T-helper 17 cell (primary cell): ENCODE measurements at regions not wholly inside any gene's neighbourhood (a gene's known extent, or its start where the extent isn't known, plus 50 kb on each side); places are given as distances from the start of the nearest gene placed in this dataset.

Experiments used
- ATAC-seq: fragments of 150-1000 bp; cut with Tn5 transposase; 2 replicates; pipeline ENCODE4 v1.10.0; 2021; ENCODE audit warnings: mild to moderate bottlenecking, moderate library complexity
- DNase-seq, 3 donors: peaks; one replicate each; pipeline versions ENCODE4 v3.0.0 to v3.0.0-alpha.2; 2020 to 2021
- H3K9me3 ChIP-seq: one replicate; pipeline ENCODE4 v1.7.0; 2013; ENCODE audit warnings: low read length, mild to moderate bottlenecking; ENCODE audit not compliant: control insufficient read depth, poor library complexity, severe bottlenecking
- H3K27ac Mint-ChIP-seq: one replicate; pipeline ENCODE4 v1.8.0; 2022; ENCODE audit warnings: mild to moderate bottlenecking, moderate library complexity, mixed read lengths
- H3K27me3 Mint-ChIP-seq: one replicate; pipeline ENCODE4 v1.8.0; 2022; ENCODE audit warnings: mixed read lengths
- H3K36me3 Mint-ChIP-seq: one replicate; pipeline ENCODE4 v1.8.0; 2022; ENCODE audit warnings: low read depth, mixed read lengths
- H3K4me1 Mint-ChIP-seq: one replicate; pipeline ENCODE4 v1.8.0; 2022; ENCODE audit warnings: mild to moderate bottlenecking, mixed read lengths
- H3K4me3 Mint-ChIP-seq: one replicate; pipeline ENCODE4 v1.8.0; 2022; ENCODE audit warnings: mild to moderate bottlenecking, moderate library complexity, mixed read lengths

DNA sequence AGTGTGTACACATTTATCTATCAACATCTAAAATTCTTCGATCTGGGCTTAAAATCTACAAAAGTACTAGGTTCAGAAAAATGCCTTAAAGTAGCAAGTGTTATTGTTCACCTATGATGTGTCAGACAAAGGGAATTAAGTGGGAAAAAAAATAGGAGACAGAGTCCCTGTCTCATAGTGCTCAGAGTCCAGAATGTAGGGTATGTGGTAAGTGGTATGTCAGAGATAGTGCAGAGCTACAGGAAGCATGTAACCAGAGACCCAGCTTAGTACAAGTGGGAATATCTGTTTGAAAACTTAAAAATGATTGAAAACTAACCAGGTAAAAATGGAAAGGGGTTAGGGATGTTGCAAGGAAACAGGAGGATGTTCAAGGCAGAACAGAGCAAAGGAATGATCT, 482.8 kb downstream of the ELAVL2 start:
- H3K9me3 ChIP-seq = peaks cover 4% of the 10 kb centered on the region
- H3K27me3 Mint-ChIP-seq = no peaks in the 10 kb centered on the region
- H3K27ac Mint-ChIP-seq = no peak overlapping the region
- H3K4me3 Mint-ChIP-seq = no peak overlapping the region
- H3K4me1 Mint-ChIP-seq = no peaks in the 10 kb centered on the region
- DNase-seq = no peak
- H3K36me3 Mint-ChIP-seq = no peaks in the 10 kb centered on the region
- ATAC-seq = no peak

DNA sequence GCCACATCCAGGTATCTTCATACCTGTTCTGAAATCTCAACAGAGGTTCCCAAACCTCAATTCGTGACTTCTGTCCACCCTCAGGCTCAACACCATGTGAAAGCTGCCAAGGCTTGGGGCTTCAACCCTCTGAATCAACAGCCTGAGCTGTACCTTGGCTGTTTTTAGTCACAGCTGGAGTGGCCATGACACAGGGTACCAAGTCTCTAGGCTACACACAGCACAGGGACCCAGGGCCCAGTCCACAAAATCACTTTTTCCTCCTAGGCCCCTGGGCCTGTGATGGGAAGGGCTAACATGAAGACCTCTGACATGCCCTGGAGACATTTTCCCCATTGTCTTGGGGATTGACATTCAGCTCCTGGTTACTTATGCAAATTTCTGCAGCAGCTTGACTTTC, 464.9 kb downstream of the ELAVL2 start:
- no peaks in the 10 kb centered on the region for H3K27me3 Mint-ChIP-seq
- ATAC-seq = no peak
- no peak overlapping the region for H3K27ac Mint-ChIP-seq
- H3K9me3 ChIP-seq = peaks cover 3% of the 10 kb centered on the region
- no peak overlapping the region for H3K4me3 Mint-ChIP-seq
- H3K4me1 Mint-ChIP-seq = no peaks in the 10 kb centered on the region
- no peak for DNase-seq
- no peaks in the 10 kb centered on the region for H3K36me3 Mint-ChIP-seq

DNA sequence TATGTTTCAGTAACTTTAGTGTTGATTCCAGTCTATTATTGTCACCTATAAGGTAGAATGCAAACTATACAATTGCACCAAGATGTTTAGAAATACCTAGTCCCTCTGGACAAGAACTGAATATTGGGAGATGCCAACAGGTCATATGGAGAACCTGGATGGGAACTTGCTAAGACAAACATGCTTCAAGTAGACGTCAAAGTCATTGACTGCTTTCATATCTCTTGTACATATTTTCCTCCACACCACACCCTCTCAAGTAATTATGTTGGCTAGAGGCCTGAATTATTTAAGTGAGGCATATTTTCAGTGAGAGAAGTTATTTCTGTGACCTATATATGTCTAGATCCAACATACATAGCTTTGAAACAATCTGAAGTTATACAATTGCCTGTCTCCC, 453.3 kb downstream of the ELAVL2 start:
- Mint-ChIP-seq H3K4me3 (no peak overlapping the region), H3K36me3 (no peaks in the 10 kb centered on the region), H3K4me1 (no peaks in the 10 kb centered on the region), H3K27ac (no peak overlapping the region), H3K27me3 (no peaks in the 10 kb centered on the region)
- DNase-seq = no peak
- no peak for ATAC-seq
- H3K9me3 ChIP-seq = no peaks in the 10 kb centered on the region

DNA sequence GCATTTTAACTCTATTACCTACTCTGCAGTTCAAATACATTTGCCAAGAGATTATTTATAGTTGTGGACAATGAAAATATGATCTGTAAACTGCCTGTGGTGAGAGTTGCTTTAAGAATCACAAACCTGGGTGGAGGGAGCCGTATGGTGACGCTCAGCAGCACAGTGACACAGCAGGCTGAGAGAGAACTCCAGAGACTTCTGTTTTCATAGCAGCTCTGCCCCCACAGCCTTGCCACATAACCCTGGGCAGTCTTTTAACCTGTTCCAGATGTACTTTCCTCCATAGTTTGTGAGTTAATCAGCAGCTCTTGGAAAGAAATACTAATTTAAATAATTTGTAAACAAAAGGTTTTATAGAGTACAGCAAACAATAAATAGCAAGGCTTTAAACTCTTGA, 450.5 kb downstream of the ELAVL2 start:
- ATAC-seq = no peak
- Mint-ChIP-seq H3K27me3 (no peaks in the 10 kb centered on the region), H3K36me3 (no peaks in the 10 kb centered on the region), H3K27ac (no peak overlapping the region), H3K4me1 (no peaks in the 10 kb centered on the region), H3K4me3 (no peak overlapping the region)
- H3K9me3 ChIP-seq = no peaks in the 10 kb centered on the region
- no peak for DNase-seq

DNA sequence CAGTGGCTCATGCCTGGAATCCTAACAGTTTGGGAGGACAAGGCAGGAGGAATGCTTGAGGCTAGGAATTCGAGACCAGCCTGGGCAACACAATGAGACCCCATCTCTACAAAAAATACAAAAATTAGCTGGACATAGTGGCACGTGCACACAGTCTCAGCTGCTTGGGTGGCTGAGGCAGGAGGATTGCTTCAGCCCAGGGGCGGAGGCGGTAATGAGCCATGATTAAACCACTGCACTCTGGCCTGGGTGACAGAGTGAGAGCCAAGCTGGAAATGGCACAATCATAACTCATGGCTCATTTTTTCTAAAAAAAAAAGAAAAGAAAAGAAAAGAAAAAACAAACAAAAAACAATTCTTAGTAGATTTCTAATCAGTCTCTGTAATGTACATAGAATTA, 446.2 kb downstream of the ELAVL2 start:
- Mint-ChIP-seq H3K4me1 (no peaks in the 10 kb centered on the region), H3K27me3 (no peaks in the 10 kb centered on the region), H3K36me3 (no peaks in the 10 kb centered on the region), H3K4me3 (no peak overlapping the region), H3K27ac (no peak overlapping the region)
- no peaks in the 10 kb centered on the region for H3K9me3 ChIP-seq
- ATAC-seq (no peak), DNase-seq (no peak)

DNA sequence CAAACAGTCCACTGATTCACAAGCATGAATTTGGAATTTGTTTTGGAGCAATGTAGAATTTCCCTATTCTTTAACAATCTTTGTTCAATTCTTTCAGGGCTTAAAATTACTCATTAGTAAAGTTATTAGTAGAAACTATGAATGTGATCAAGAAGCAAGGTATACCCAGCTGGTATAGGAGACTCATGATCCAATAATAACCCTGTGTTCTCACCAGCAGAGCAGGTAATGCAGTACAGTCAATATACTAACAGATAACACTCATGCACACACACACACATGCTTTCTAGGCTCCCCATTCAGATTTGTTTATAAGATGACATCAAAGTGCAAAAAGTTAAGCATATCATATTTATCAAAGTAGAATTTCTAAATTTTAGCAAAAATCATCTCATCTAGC, 445.2 kb downstream of the ELAVL2 start:
- H3K9me3 ChIP-seq = no peaks in the 10 kb centered on the region
- no peaks in the 10 kb centered on the region for H3K27me3 Mint-ChIP-seq
- H3K27ac Mint-ChIP-seq = no peak overlapping the region
- H3K4me3 Mint-ChIP-seq = no peak overlapping the region
- H3K36me3 Mint-ChIP-seq = no peaks in the 10 kb centered on the region
- no peaks in the 10 kb centered on the region for H3K4me1 Mint-ChIP-seq
- ATAC-seq = no peak
- DNase-seq = no peak

DNA sequence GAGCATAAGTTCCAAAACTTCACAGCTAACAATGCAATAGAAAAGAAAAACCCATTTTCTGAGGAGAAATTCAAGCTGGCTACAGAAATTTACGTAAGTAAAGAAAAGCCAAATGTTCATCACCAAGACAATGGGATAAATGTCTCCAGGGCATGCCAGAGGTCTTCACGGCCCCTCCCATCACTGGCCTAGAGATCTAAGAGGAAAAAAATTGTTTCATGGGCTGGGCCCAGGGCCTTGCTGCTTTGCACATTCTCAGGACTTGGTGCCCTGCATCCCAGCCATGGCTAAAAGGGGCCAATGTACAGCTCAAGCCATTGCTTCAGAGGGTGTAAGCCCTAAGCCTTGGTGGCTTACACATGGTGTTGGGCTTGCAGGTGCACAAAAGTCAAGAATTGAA, 443.6 kb downstream of the ELAVL2 start:
- Mint-ChIP-seq H3K36me3 (no peaks in the 10 kb centered on the region), H3K27me3 (no peaks in the 10 kb centered on the region), H3K4me3 (no peak overlapping the region), H3K4me1 (no peaks in the 10 kb centered on the region), H3K27ac (no peak overlapping the region)
- DNase-seq = no peak
- ATAC-seq = no peak
- no peaks in the 10 kb centered on the region for H3K9me3 ChIP-seq

DNA sequence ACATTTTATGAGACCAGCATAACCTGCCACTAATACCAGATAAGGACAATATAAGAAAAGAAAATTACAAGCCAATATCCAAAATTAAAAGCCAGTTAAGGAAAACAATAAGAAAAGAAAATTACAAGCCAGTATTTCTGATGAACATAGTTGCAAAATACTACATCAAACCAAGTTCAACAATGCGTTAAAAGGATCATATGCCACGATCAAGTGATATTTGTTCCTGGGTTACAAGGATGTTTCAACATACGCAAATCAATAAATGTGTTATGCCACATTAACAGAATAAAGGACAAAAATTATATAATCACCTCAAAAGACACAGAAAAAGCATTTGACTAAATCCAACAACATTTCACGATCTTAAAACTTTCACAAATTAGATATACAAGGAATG, 431.9 kb downstream of the ELAVL2 start:
- no peaks in the 10 kb centered on the region for H3K36me3 Mint-ChIP-seq
- DNase-seq (no peak), ATAC-seq (no peak)
- no peak overlapping the region for H3K27ac Mint-ChIP-seq
- no peaks in the 10 kb centered on the region for H3K4me1 Mint-ChIP-seq
- H3K4me3 Mint-ChIP-seq = no peak overlapping the region
- H3K9me3 ChIP-seq = no peaks in the 10 kb centered on the region
- no peaks in the 10 kb centered on the region for H3K27me3 Mint-ChIP-seq

DNA sequence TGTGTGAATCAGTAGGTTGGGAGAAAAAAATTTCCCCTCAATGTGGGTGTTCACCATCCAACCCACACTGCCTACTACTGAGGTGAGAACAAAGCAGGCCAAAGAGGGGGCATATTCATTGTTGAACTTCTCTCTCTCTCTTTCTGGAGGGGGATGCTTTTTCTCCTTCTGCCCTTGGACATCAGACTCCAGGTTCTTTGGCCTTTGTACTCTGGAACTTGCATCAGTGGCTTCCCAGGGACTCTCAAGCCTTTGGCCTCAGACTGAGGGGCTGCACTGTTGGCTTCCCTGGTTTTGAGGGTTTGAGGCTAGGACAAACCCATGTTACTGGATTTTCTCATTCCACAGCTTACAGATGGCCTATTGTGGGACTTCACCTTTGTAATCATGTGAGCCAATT, 417.2 kb downstream of the ELAVL2 start:
- no peak overlapping the region for H3K4me3 Mint-ChIP-seq

DNA sequence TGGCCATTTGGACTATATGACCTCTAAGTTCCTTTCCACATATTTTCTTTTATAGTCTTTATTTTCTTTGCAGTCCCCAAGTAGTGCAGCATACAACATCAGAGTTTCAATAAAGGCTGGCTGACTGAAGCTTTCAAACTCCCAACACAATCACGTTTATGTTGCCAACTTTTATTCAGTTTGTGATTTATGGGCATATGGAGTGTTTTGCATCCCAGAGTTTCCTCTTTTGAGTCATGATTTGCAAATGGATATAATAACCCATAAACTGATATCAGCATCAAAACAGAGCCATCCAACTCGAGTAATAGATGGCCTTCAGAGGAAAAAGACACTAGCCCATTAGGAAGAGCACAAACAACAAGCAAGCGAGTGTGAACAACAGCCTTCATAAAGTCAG, 414.0 kb downstream of the ELAVL2 start:
- H3K27ac Mint-ChIP-seq = no peak overlapping the region
- H3K27me3 Mint-ChIP-seq = no peaks in the 10 kb centered on the region
- no peak overlapping the region for H3K4me3 Mint-ChIP-seq
- no peaks in the 10 kb centered on the region for H3K9me3 ChIP-seq
- no peaks in the 10 kb centered on the region for H3K4me1 Mint-ChIP-seq
- H3K36me3 Mint-ChIP-seq = no peaks in the 10 kb centered on the region
- ATAC-seq (no peak), DNase-seq (no peak)

More for the DNA sequence above, 417.2 kb downstream of the ELAVL2 start:
- Mint-ChIP-seq H3K4me1 (no peaks in the 10 kb centered on the region), H3K27me3 (no peaks in the 10 kb centered on the region), H3K36me3 (no peaks in the 10 kb centered on the region), H3K27ac (no peak overlapping the region)
- no peak for DNase-seq
- H3K9me3 ChIP-seq = no peaks in the 10 kb centered on the region
- ATAC-seq = no peak

DNA sequence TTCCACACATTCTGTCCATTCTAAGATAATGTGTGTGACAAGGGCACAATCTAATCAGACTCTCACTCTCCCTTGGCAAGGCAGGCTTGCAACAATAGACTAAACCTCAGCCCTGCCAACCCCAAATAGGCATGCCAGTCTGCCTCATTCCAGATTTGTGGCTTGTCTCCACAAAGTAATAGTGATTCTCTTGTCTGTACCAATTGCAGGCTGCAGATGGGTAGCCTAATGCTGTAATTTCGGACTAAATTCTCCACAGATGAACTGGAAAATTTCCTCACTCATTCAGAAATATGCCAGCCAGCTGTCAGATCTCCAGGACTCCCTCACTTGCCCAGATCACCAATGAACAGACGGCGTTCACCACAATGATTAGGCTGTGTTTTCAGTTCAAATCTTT, 413.6 kb downstream of the ELAVL2 start:
- DNase-seq (no peak), ATAC-seq (no peak)
- Mint-ChIP-seq H3K27ac (no peak overlapping the region), H3K4me1 (no peaks in the 10 kb centered on the region), H3K4me3 (no peak overlapping the region), H3K27me3 (no peaks in the 10 kb centered on the region), H3K36me3 (no peaks in the 10 kb centered on the region)
- H3K9me3 ChIP-seq = no peaks in the 10 kb centered on the region

DNA sequence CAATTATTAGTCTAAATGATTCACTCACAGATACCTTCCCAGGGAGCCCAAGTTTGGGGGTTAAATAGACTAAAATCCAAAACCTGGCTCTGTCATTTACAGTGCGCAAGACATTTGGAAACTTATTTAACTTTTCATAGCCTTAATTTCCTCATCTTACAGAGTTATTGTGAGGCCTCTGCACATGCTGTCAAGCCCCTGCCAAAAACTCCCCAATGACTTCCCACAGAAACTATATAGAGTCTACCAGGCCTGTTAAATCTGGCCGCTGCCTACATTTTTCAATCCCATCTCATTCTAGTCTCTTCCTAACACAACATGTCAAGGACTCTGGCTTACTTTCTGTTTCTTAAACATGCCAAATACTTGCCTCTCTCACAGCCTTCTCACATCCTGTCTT, 412.5 kb downstream of the ELAVL2 start:
- no peak overlapping the region for H3K27ac Mint-ChIP-seq
- H3K4me1 Mint-ChIP-seq = no peaks in the 10 kb centered on the region
- DNase-seq (no peak), ATAC-seq (no peak)
- H3K27me3 Mint-ChIP-seq = no peaks in the 10 kb centered on the region
- no peak overlapping the region for H3K4me3 Mint-ChIP-seq
- no peaks in the 10 kb centered on the region for H3K9me3 ChIP-seq
- no peaks in the 10 kb centered on the region for H3K36me3 Mint-ChIP-seq

DNA sequence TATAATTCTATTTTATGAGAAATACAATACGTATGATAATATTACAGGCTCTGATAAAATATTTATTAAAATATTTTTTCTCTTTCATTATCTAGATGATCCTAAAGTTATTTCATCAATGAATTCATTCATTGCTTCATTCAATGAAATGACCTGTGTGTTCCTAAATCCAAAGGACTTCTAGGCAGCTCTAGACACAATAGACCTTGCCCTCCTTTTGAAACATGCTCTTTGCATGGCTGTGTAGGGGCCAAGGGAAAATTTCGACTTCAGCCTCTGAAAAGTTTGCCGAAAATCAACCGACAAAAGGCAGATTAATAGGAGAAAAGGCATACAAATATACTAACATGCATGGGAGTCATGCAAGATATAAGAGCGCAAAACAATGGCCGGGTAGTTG, 402.0 kb downstream of the ELAVL2 start:
- H3K27me3 Mint-ChIP-seq = no peaks in the 10 kb centered on the region
- H3K4me3 Mint-ChIP-seq = no peak overlapping the region
- H3K27ac Mint-ChIP-seq = no peak overlapping the region
- ATAC-seq (no peak), DNase-seq (no peak)
- H3K9me3 ChIP-seq = no peaks in the 10 kb centered on the region
- H3K4me1 Mint-ChIP-seq = no peaks in the 10 kb centered on the region
- H3K36me3 Mint-ChIP-seq = no peaks in the 10 kb centered on the region

DNA sequence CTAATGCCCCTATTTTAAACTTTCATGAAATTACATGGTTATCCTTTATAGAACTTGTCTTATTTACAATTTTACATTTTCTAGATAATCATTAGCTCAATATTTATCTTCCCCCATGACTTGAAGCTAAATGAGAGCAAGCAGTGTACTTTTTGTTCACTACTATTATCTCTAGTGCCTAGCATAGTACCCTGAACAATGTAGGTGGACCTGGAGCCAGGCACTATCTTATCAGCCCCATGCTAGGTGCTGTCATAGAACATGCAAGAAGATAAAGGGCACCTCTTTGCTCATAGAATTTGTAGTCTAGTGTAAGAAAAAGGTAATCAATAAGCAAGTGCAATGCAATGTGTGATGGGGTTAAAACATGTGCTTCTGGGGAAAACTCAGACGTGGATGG, 399.9 kb downstream of the ELAVL2 start:
- H3K36me3 Mint-ChIP-seq = no peaks in the 10 kb centered on the region
- DNase-seq (no peak), ATAC-seq (no peak)
- H3K9me3 ChIP-seq = no peaks in the 10 kb centered on the region
- no peak overlapping the region for H3K4me3 Mint-ChIP-seq
- no peaks in the 10 kb centered on the region for H3K4me1 Mint-ChIP-seq
- no peaks in the 10 kb centered on the region for H3K27me3 Mint-ChIP-seq
- no peak overlapping the region for H3K27ac Mint-ChIP-seq

DNA sequence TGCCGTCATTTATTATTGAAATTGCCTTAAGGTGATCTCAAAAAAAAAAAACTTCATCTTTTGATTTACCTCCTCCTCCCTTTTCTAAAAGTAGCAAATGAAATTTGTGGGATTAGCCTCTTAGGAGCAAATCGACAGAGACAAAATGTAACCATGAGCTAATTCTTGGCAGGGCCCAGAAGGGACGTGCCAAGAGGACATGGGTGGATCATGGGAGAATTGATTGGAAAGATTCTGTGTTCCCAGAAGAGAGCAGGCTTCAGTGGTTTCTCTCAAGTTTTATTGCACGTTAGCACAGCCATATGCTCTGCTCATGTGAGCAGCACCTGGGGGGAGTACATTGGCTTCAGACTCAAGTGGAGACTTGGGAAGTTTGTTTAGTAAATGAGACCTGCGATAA, 394.6 kb downstream of the ELAVL2 start:
- DNase-seq (no peak), ATAC-seq (no peak)
- H3K36me3 Mint-ChIP-seq = no peaks in the 10 kb centered on the region
- H3K27me3 Mint-ChIP-seq = no peaks in the 10 kb centered on the region
- no peaks in the 10 kb centered on the region for H3K4me1 Mint-ChIP-seq
- H3K4me3 Mint-ChIP-seq = no peak overlapping the region
- H3K9me3 ChIP-seq = no peaks in the 10 kb centered on the region
- no peak overlapping the region for H3K27ac Mint-ChIP-seq
